Jurkat, Clone E6-1 (cell line): ENCODE measurements at regions not wholly inside any gene's neighbourhood (a gene's known extent, or its start where the extent isn't known, plus 50 kb on each side); places are given as distances from the start of the nearest gene placed in this dataset.
"Not testable (repeated sequence)": the region's sequence is repeated elsewhere in the genome, so short reads cannot be mapped to it uniquely, and the experiment has no call there.

Source experiments
- DNase-seq: peaks from one replicate; pipeline ENCODE4 v3.0.0-alpha.2; 2011; ENCODE audit warnings: low read depth, low spot score
- H3K4me3 ChIP-seq: 2 replicates; pipeline ENCODE4 v1.5.1; 2011; ENCODE audit warnings: mild to moderate bottlenecking, low read length, control low read depth, moderate library complexity

GRCh38 chr4:181020456-181020855 lies 1222.7 kb upstream of the TENM3 start:
- no peak overlapping the region for H3K4me3 ChIP-seq
- no peak for DNase-seq

GRCh38 chr4:181021213-181021612 lies 1222.0 kb upstream of the TENM3 start:
- DNase-seq = no peak
- no peak overlapping the region for H3K4me3 ChIP-seq

- not testable (repeated sequence) for DNase-seq, H3K4me3 ChIP-seq
Observed at GRCh38 chr4:181030135-181030921, 1212.9 kb upstream of the TENM3 start.

GRCh38 chr4:181030961-181031360 lies 1212.2 kb upstream of the TENM3 start:
- DNase-seq = no peak
- H3K4me3 ChIP-seq = no peak overlapping the region

GRCh38 chr4:181043486-181043885 lies 1199.7 kb upstream of the TENM3 start:
- no peak overlapping the region for H3K4me3 ChIP-seq
- no peak for DNase-seq

- no peak for DNase-seq
- no peak overlapping the region for H3K4me3 ChIP-seq
Observed at GRCh38 chr4:181046809-181047208, 1196.4 kb upstream of the TENM3 start.

GRCh38 chr4:181051931-181052330 lies 1191.3 kb upstream of the TENM3 start:
- no peak for DNase-seq
- H3K4me3 ChIP-seq = no peak overlapping the region

- no peak overlapping the region for H3K4me3 ChIP-seq
- DNase-seq = no peak
Observed at GRCh38 chr4:181061787-181062186, 1181.4 kb upstream of the TENM3 start.

GRCh38 chr4:181063212-181063611 lies 1180.0 kb upstream of the TENM3 start:
- no peak overlapping the region for H3K4me3 ChIP-seq
- DNase-seq = no peak

GRCh38 chr4:181077341-181077740 lies 1165.9 kb upstream of the TENM3 start:
- DNase-seq = no peak
- H3K4me3 ChIP-seq = no peak overlapping the region

- DNase-seq = no peak
- no peak overlapping the region for H3K4me3 ChIP-seq
Observed at GRCh38 chr4:181078196-181078595, 1165.0 kb upstream of the TENM3 start.

GRCh38 chr4:181083757-181084361 lies 1159.3 kb upstream of the TENM3 start:
- H3K4me3 ChIP-seq = no peak overlapping the region
- DNase-seq = no peak

- no peak overlapping the region for H3K4me3 ChIP-seq
- DNase-seq = no peak
Observed at GRCh38 chr4:181085557-181085956, 1157.6 kb upstream of the TENM3 start.

- DNase-seq = no peak
- no peak overlapping the region for H3K4me3 ChIP-seq
Observed at GRCh38 chr4:181105487-181105886, 1137.7 kb upstream of the TENM3 start.

GRCh38 chr4:181106398-181106797 lies 1136.8 kb upstream of the TENM3 start:
- no peak overlapping the region for H3K4me3 ChIP-seq
- DNase-seq = no peak

- no peak for DNase-seq
- no peak overlapping the region for H3K4me3 ChIP-seq
Observed at GRCh38 chr4:181108237-181108636, 1135.0 kb upstream of the TENM3 start.

GRCh38 chr4:181119186-181119585 lies 1124.0 kb upstream of the TENM3 start:
- H3K4me3 ChIP-seq = no peak overlapping the region
- DNase-seq = no peak

- no peak for DNase-seq
- H3K4me3 ChIP-seq = no peak overlapping the region
Observed at GRCh38 chr4:181121733-181122132, 1121.5 kb upstream of the TENM3 start.

- no peak overlapping the region for H3K4me3 ChIP-seq
- DNase-seq = no peak
Observed at GRCh38 chr4:181127171-181127570, 1116.0 kb upstream of the TENM3 start.

- DNase-seq = not testable (repeated sequence)
Observed at GRCh38 chr4:181130317-181130716, 1112.9 kb upstream of the TENM3 start.

GRCh38 chr4:181137351-181137750 lies 1105.9 kb upstream of the TENM3 start:
- H3K4me3 ChIP-seq = no peak overlapping the region
- no peak for DNase-seq

More at GRCh38 chr4:181130317-181130716, 1112.9 kb upstream of the TENM3 start:
- not testable (repeated sequence) for H3K4me3 ChIP-seq
